Nephron (organoid): ENCODE measurements at regions not wholly inside any gene's neighbourhood (a gene's known extent, or its start where the extent isn't known, plus 50 kb on each side); places are given as distances from the start of the nearest gene placed in this dataset.

ENCODE experiments used
- H3K27ac Mint-ChIP-seq, 3 experiments: 2 replicates each; pipeline ENCODE4 v1.8.0; 2020; ENCODE audit warnings: mixed read lengths in 3 of 3, mild to moderate bottlenecking in 2 of 3, moderate library complexity in 1 of 3
- H3K27me3 Mint-ChIP-seq: 2 replicates; pipeline ENCODE4 v1.8.0; 2021; ENCODE audit warnings: low read depth, mild to moderate bottlenecking, moderate library complexity, mixed read lengths
- H3K36me3 Mint-ChIP-seq: 2 replicates; pipeline ENCODE4 v1.8.0; 2020; ENCODE audit warnings: low read depth, mixed read lengths
- H3K4me1 Mint-ChIP-seq: 2 replicates; pipeline ENCODE4 v1.8.0; 2020; ENCODE audit warnings: mixed read lengths
- H3K4me3 Mint-ChIP-seq, 3 experiments: 2 replicates each; pipeline ENCODE4 v1.8.0; 2020; ENCODE audit warnings: mild to moderate bottlenecking in 3 of 3, mixed read lengths in 3 of 3, moderate library complexity in 2 of 3
- H3K9me3 Mint-ChIP-seq: 2 replicates; pipeline ENCODE4 v1.8.0; 2020; ENCODE audit warnings: mixed read lengths
- CTCF ChIP-seq, 3 experiments: fragments of 200-600 bp; sonication (generic); IDR thresholded peaks; one replicate each; pipeline ENCODE4 v1.5.0; 2021; ENCODE audit warnings: antibody characterized with exemption in 3 of 3; ENCODE audit not compliant: unreplicated experiment in 3 of 3

GRCh38 chr5:93196986-93197385 lies 384.0 kb downstream of the NR2F1-AS1 start:
- no peak for TF ChIP-seq CTCF (IDR thresholded peaks at IDR 0.05; ENCODE audit: unreplicated experiment in 3 of 3)
- H3K36me3 Mint-ChIP-seq = no peaks in the 10 kb centered on the region
- H3K27me3 Mint-ChIP-seq = no peaks in the 10 kb centered on the region
- no peak overlapping the region for H3K27ac Mint-ChIP-seq
- H3K4me1 Mint-ChIP-seq = peaks cover 23% of the 10 kb centered on the region
- no peak overlapping the region for H3K4me3 Mint-ChIP-seq
- peaks cover 7% of the 10 kb centered on the region for H3K9me3 Mint-ChIP-seq

GRCh38 chr5:93193431-93194347 lies 387.3 kb downstream of the NR2F1-AS1 start:
- H3K9me3 Mint-ChIP-seq = peaks cover 7% of the 10 kb centered on the region
- no peak for TF ChIP-seq CTCF (IDR thresholded peaks at IDR 0.05; ENCODE audit: unreplicated experiment in 3 of 3)
- H3K36me3 Mint-ChIP-seq = no peaks in the 10 kb centered on the region
- peak overlapping the region; percentile 12 to 54 (median 12) for H3K27ac Mint-ChIP-seq
- H3K27me3 Mint-ChIP-seq = no peaks in the 10 kb centered on the region
- H3K4me3 Mint-ChIP-seq = no peak overlapping the region
- peaks cover 23% of the 10 kb centered on the region for H3K4me1 Mint-ChIP-seq

- no peak for TF ChIP-seq CTCF (IDR thresholded peaks at IDR 0.05; ENCODE audit: unreplicated experiment in 3 of 3)
- no peaks in the 10 kb centered on the region for H3K36me3 Mint-ChIP-seq
- peaks cover 23% of the 10 kb centered on the region for H3K4me1 Mint-ChIP-seq
- no peaks in the 10 kb centered on the region for H3K27me3 Mint-ChIP-seq
- no peak overlapping the region for H3K4me3 Mint-ChIP-seq
- peak overlapping the region; percentile 12 to 61 (median 25) for H3K27ac Mint-ChIP-seq
- peaks cover 5% of the 10 kb centered on the region for H3K9me3 Mint-ChIP-seq
Measured at GRCh38 chr5:93192683-93193082, 388.3 kb downstream of the NR2F1-AS1 start.

- Mint-ChIP-seq H3K36me3 (no peaks in the 10 kb centered on the region), H3K27me3 (no peaks in the 10 kb centered on the region), H3K9me3 (peaks cover 3% of the 10 kb centered on the region)
Measured at GRCh38 chr5:93192087-93192486, 388.9 kb downstream of the NR2F1-AS1 start.

GRCh38 chr5:93191035-93191817 lies 389.8 kb downstream of the NR2F1-AS1 start:
- Mint-ChIP-seq H3K27me3 (no peaks in the 10 kb centered on the region), H3K36me3 (no peaks in the 10 kb centered on the region), H3K4me3 (no peak overlapping the region), H3K9me3 (peaks cover 3% of the 10 kb centered on the region), H3K4me1 (peaks cover 23% of the 10 kb centered on the region), H3K27ac (no peak overlapping the region)
- TF ChIP-seq CTCF (IDR thresholded peaks at IDR 0.05; ENCODE audit: unreplicated experiment in 3 of 3) = no peak

More at GRCh38 chr5:93192087-93192486, 388.9 kb downstream of the NR2F1-AS1 start:
- H3K27ac Mint-ChIP-seq = peak overlapping the region in 2 of 3 experiments; percentile 25 to 61
- no peak overlapping the region for H3K4me3 Mint-ChIP-seq
- H3K4me1 Mint-ChIP-seq = peaks cover 23% of the 10 kb centered on the region
- no peak for TF ChIP-seq CTCF (IDR thresholded peaks at IDR 0.05; ENCODE audit: unreplicated experiment in 3 of 3)
